Hematopoietic multipotent progenitor cell treated with erythropoietin and hydrocortisone succinate and interleukin-3 and kit ligand, for 17 days (in vitro differentiated cells): ENCODE measurements at regions not wholly inside any gene's neighbourhood (a gene's known extent, or its start where the extent isn't known, plus 50 kb on each side); places are given as distances from the start of the nearest gene placed in this dataset.
"Not testable (repeated sequence)": the region's sequence is repeated elsewhere in the genome, so short reads cannot be mapped to it uniquely, and the experiment has no call there.

Experiments
- DNase-seq: peaks from one replicate; pipeline ENCODE4 v3.0.0-alpha.2; 2015; ENCODE audit warnings: low spot score

GRCh38 chr3:144636833-144637232 lies 665.2 kb downstream of the DIPK2A start:
- DNase-seq, result no peak

- DNase-seq, result no peak
Observed at GRCh38 chr3:144638009-144638408, 666.4 kb downstream of the DIPK2A start.

GRCh38 chr3:144643771-144644198 lies 672.2 kb downstream of the DIPK2A start:
- DNase-seq, result no peak

GRCh38 chr3:144645300-144645699 lies 673.7 kb downstream of the DIPK2A start:
- DNase-seq, result no peak

- no peak for DNase-seq
Observed at GRCh38 chr3:144650380-144650779, 678.8 kb downstream of the DIPK2A start.

DNA sequence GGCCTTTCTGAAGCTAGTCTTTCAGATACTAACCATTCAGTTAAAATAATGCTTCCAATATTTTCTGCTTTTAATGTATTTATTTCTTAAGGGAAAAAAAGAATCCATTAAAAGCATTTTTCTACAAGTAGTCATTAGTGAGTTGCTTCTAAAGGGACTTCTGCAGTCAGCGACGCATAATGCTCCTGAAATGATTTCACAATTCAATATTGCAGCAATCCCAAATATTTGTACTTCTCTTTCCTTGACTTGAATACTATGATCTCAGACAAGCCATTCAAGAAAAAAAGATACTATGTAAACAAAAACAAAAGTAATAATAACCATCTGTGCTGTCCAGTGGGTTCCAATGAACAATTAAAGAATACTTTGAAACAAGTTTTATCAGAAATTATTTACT lies 681.0 kb downstream of the DIPK2A start:
- DNase-seq, result no peak

DNA sequence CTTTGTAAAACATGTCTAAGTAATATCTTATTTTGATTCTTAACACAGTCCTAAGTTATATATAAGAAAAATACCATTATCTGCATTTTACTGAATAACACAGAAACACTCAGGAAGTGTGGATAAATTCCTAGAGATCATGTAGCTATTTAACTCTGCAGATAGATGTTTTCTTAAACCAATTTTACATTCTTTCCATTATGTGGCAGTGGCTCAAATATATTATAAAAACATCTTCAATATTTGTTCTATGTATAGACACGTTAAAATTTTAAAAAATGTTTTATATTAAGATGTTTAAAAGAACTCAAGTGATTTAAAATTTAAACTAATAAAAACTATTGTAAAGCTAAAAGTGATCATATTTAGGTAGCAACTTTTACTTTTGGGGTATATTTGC lies 683.8 kb downstream of the DIPK2A start:
- DNase-seq, result no peak

GRCh38 chr3:144660186-144660585 lies 688.6 kb downstream of the DIPK2A start:
- DNase-seq, result no peak

DNA sequence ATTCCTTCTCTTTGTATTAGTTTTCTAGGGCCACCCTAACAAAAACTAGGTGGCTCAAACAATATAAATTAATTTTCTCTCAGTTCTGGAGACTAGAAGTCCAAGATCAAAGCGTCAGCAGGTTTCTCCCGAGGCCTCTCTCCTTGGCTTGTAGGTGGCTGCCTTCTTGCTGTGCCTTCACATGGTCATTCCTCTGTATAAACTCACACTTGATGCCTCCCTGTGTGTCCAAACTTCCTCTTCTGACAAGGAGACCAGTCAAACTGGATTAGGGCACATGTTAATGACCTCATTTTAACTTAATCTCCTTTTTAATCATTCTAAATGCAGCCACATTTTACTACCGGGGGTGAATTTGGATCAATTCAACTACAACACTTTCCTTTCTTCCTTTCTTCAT lies 691.1 kb downstream of the DIPK2A start:
- no peak for DNase-seq

DNA sequence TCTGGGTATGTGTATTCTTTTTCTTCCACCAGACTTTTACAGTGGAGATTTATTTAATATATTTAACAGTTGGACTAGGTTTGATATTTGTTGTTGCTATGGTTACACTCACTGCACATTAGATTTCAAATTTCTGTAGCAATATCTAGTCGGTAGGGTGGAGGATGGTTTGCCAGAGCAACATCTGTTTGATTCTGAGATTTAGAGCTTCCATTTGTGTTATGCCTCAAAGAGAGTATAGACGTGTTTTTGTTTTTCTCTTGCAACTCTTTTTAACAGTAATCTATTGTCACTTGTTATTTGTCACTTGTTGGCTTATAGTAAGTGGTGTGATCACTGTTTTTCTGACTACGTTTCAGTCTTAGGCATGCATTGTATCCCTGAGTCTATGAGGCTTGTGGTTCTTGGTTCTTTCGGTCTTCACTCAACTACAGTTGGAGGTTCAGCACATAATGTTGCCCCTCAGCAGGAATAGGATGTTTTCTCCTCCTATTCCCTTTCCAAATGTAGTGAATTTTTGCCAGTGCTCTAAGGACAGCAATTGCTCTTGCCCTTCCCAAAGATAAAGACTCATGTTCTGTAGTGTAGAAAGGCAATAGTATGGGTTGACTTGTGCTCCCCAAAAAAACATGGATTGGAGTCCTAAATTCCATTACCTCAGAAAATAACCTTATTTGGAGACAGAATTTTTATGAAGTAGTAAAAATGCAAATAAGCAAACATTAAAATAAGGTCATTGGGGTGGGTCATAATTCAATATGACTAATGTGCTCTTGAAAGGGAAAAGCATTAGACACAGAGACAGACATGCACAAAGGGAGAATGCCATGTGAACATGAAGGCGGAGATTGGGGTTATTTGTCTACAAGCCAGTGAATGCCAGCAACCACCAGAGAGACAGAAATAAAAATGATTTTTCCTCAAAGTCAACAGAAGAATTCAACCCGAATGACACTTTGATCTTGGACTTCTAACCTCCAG lies 692.1 kb downstream of the DIPK2A start:
- DNase-seq, result no peak

- DNase-seq, result no peak
Observed at GRCh38 chr3:144665567-144666053, 694.0 kb downstream of the DIPK2A start.

DNA sequence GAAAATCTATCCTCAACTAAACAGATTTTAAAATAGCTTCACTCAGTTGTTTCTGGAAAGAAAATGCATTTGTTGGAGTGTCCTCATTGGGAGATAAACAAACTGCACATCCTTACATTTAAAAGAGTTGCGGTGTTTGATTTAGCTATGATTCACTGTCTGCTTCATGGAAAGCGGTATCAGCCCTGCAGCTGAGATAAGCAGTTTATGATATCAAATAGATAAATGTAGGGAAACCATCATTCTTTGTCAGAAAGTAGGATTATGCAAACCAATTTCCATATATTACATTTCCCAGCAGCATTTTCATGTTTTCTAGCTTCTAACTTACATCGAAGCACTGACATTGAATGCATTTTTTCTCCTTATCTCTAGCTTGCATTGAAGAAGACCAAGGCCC lies 698.9 kb downstream of the DIPK2A start:
- DNase-seq, result no peak

GRCh38 chr3:144677103-144677502 lies 705.5 kb downstream of the DIPK2A start:
- no peak for DNase-seq

- DNase-seq, result no peak
Observed at GRCh38 chr3:144683065-144683464, 711.4 kb downstream of the DIPK2A start.

DNA sequence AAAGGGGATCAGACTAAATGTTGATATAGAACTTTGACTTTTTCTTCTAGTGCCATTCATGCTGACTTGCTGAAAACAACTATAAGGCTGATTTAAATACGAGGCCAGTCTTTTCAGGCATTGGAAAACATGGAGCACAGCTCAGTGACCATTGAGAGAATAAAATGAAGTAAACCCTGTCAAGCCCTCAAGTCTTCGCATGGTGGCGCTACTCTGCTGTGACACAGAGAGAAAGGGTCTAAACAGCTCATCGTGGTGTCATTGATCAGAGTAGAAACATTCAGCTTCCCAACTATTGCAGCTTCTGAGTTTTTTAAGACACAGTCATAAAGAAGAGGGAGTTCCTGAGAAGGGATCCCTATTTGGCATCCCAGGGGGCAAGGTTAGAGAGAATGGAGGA lies 716.2 kb downstream of the DIPK2A start:
- DNase-seq, result no peak

DNA sequence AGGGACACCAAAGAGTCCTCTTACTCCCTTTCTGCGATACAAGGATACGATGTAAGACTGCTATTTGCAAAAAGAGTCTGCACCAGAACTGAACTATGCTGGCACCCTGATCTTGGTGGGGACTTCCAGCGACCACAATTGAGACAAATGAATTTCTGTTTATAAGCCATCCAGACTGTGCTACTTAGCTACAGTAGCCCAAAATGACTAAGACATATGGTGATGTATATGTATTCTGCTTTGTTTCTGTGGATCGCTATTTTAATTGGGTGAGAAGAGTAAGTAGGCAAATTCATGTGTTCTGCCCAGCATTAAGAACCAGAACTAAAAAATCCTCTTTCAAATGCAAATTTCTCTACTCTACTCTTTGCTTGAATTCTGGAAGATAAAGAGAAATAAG lies 720.9 kb downstream of the DIPK2A start:
- DNase-seq, result no peak

- DNase-seq, result no peak
Observed at GRCh38 chr3:144708437-144708836, 736.8 kb downstream of the DIPK2A start.

DNA sequence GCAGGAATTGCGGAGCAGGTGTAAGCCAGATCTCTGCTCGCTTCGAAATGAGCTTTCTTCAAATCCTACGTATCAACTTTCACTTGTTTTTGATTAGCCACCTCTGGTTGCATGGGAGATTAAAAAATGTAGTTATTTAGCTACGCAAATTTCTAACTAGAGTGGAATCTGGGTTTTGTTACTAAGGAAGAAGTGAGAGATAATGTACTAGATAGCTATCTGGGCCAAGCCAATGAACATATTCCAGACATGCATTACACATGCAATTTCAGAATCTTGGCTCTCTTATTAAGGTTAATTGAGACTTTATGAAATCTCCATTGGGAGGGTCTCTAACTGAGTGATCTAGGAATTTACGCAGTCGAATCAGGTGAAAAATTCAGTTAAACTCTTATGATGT lies 765.7 kb downstream of the DIPK2A start:
- DNase-seq, result no peak

DNA sequence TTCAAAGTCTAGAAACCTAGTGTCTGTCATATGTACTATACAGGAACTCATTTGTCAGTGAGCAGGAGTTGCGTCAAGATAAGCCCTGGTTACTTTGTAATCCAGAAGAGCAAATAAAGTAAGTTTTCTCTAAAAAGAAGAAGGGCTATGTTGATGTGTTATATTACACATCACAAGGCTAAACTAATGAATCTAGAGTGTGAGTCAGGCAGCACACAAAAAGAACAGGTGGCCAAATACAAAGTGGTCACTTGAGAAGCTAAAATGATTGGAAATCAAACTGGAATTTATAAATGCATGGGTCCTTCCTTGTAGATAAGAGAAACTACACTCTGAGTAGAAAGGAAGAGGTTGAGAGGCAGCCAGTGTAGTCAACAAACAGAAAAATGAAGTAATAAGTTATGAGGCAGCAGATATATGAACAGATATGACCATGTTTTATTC lies 771.6 kb downstream of the DIPK2A start:
- no peak for DNase-seq

DNA sequence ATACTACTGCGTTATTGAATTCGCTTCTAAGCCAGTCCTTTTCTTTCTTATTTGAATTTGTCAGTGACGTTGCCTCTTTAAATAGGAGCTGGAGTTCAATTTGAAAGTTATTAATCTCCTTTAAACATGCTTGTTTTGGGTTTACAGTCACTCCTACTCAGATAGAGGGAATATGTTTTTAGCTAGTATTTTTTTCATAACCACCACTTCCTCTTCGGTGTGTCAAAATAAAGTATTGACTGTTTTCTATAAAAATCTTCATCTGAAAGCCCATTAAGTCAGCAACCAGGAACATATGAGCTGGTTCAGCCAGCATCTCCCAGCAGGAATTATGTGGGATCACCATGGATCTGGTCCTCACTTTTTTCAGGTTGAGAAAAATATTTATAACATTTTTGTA lies 772.9 kb downstream of the DIPK2A start:
- DNase-seq, result no peak

- DNase-seq, result no peak
Observed at GRCh38 chr3:144746631-144747030, 775.0 kb downstream of the DIPK2A start.

DNA sequence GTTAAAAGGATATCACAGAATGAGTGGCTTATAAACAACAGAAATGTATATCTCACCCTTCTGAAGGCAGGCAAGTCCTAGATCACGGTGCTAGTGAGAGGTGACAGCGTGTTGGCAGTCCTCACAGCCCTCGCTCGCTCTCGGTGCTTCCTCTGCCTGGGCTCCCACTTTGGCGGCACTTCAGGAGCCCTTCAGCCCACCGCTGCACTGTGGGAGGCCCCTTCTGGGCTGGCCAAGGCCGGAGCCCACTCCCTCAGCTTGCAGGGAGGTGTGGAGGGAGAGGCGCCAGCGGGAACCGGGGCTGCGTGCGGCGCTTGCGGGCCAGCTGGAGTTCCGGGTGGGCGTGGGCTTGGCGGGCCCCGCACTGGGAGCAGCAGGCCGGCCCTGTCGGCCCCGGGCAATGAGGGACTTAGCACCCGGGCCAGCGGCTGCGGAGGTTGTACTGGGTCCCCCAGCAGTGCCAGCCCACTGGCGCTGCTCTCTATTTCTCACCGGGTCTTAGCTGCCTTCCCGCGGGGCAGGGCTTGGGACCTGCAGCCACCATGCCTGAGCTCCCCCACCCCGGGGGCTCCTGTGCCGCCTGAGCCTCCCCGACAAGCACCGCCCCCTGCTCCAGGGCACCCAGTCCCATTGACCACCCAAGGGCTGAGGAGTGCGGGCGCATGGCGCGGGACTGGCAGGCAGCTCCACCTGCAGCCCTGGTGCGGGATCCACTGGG lies 778.1 kb downstream of the DIPK2A start:
- DNase-seq, result not testable (repeated sequence)
